ENCODE measurements at regions not wholly inside any gene's neighbourhood (a gene's known extent, or its start where the extent isn't known, plus 50 kb on each side); places are given as distances from the start of the nearest gene placed in this dataset.
"Not testable (repeated sequence)": the region's sequence is repeated elsewhere in the genome, so short reads cannot be mapped to it uniquely, and the experiment has no call there.

DNA sequence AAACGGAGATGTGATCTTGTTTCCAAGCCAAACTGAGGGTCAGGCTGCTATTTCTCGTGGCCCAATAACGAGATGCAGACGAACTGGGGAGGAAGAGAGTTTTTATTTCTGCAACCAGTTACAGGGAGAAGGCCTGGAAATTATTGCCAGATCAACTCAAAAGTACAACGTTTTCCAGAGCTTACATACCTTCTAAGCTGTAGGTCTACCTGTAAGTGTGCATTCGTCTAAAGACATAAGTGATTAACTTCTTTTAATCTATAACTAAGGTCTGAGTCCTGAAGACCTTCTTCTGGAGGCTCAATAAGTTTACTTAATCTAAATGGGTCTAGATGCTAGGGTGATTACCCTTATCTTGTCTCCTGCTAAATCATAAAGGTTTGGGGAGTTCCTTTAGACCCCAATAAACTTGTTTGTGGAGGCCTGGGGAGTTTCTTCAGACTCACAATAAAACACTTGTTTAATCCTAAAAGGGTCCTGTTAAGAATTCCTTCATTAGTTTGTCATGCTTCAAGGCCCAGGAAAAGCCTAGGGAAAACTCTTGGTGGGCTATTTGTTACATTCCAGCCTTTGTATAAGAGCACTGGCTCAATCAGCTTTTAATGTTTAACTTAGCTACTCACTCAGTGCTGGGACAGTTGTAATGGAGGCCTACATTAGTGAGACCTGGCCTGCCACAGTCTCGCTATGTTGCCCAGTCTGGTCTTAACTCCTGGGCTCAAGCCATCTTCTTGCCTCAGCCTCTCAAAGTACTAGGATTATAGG lies 58.5 kb downstream of the BMP15 start:
- TF ChIP-seq, protein P1, sequence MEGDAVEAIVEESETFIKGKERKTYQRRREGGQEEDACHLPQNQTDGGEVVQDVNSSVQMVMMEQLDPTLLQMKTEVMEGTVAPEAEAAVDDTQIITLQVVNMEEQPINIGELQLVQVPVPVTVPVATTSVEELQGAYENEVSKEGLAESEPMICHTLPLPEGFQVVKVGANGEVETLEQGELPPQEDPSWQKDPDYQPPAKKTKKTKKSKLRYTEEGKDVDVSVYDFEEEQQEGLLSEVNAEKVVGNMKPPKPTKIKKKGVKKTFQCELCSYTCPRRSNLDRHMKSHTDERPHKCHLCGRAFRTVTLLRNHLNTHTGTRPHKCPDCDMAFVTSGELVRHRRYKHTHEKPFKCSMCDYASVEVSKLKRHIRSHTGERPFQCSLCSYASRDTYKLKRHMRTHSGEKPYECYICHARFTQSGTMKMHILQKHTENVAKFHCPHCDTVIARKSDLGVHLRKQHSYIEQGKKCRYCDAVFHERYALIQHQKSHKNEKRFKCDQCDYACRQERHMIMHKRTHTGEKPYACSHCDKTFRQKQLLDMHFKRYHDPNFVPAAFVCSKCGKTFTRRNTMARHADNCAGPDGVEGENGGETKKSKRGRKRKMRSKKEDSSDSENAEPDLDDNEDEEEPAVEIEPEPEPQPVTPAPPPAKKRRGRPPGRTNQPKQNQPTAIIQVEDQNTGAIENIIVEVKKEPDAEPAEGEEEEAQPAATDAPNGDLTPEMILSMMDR (IDR thresholded peaks at IDR 0.05; ENCODE audit: insufficient read depth, low read length, poor library complexity, severe bottlenecking): not testable (repeated sequence)
- TF ChIP-seq EZH2phosphoT487 (conservative IDR thresholded peaks at IDR 0.05; ENCODE audit: low read length): not testable (repeated sequence)

All from SU-DHL-6 (cell line).